SK-N-SH treated with all-trans-retinoic acid at 6 μM for 48 hours (cell line): ENCODE measurements at regions not wholly inside any gene's neighbourhood (a gene's known extent, or its start where the extent isn't known, plus 50 kb on each side); places are given as distances from the start of the nearest gene placed in this dataset.

Source experiments
- ARNTL ChIP-seq: fragments of 450-650 bp; formaldehyde crosslinking; IDR thresholded peaks from 2 replicates; pipeline ENCODE4 v1.5.0; 2020; ENCODE audit warnings: low read depth, mild to moderate bottlenecking, moderate library complexity, borderline replicate concordance
- CSDC2 ChIP-seq: fragments of 250-450 bp; sonication (Bioruptor Pico); IDR thresholded peaks from 2 replicates; pipeline ENCODE4 v1.5.0; 2020; ENCODE audit warnings: mild to moderate bottlenecking, moderate library complexity
- GLIS3 ChIP-seq: fragments of 250-450 bp; sonication (Bioruptor Pico); IDR thresholded peaks from 2 replicates; pipeline ENCODE4 v1.5.0; 2020; ENCODE audit warnings: mild to moderate bottlenecking, moderate library complexity
- ISL1 ChIP-seq: fragments of 250-450 bp; sonication (Bioruptor Pico); IDR thresholded peaks from 2 replicates; pipeline ENCODE4 v2.1.2; 2022; ENCODE audit warnings: mild to moderate bottlenecking, moderate library complexity
- PATZ1 ChIP-seq: fragments of 250-450 bp; sonication (Bioruptor Pico); IDR thresholded peaks from 2 replicates; pipeline ENCODE4 v1.8.0; 2020; ENCODE audit warnings: mild to moderate bottlenecking, moderate library complexity, borderline replicate concordance
- ZC3H10 ChIP-seq: fragments of 250-450 bp; sonication (Bioruptor Pico); IDR thresholded peaks from 2 replicates; pipeline ENCODE4 v1.5.1; 2021; ENCODE audit warnings: mild to moderate bottlenecking, moderate library complexity
- ZFP3 ChIP-seq: fragments of 250-450 bp; sonication (Bioruptor Pico); IDR thresholded peaks from 2 replicates; pipeline ENCODE4 v1.5.0; 2020; ENCODE audit warnings: mild to moderate bottlenecking, moderate library complexity
- ZNF70 ChIP-seq: fragments of 450-650 bp; formaldehyde crosslinking; IDR thresholded peaks from 2 replicates; pipeline ENCODE4 v1.5.0; 2020; ENCODE audit warnings: mild to moderate bottlenecking, moderate library complexity
- ZNF8 ChIP-seq: fragments of 450-650 bp; formaldehyde crosslinking; IDR thresholded peaks from 2 replicates; pipeline ENCODE4 v1.5.0; 2020; ENCODE audit warnings: mild to moderate bottlenecking, moderate library complexity

GRCh38 chr5:63878788-63879187, 83.5 kb downstream of the HTR1A start:
- TF ChIP-seq PATZ1 (CRISPR knock-in tag): no peak
- no peak for TF ChIP-seq ZNF70 (CRISPR knock-in tag)
- TF ChIP-seq ZC3H10 (CRISPR knock-in tag): no peak
- TF ChIP-seq ISL1 (CRISPR knock-in tag): no peak
- no peak for TF ChIP-seq GLIS3 (CRISPR knock-in tag)
- TF ChIP-seq CSDC2: no peak
- TF ChIP-seq ZNF8 (CRISPR knock-in tag): no peak
- TF ChIP-seq ZFP3: no peak
- TF ChIP-seq ARNTL (CRISPR knock-in tag): no peak
